Mesenchymal stem cell (in vitro differentiated cells and primary cell): ENCODE measurements at regions not wholly inside any gene's neighbourhood (a gene's known extent, or its start where the extent isn't known, plus 50 kb on each side); places are given as distances from the start of the nearest gene placed in this dataset.

Experiments
- DNase-seq: peaks from one replicate; pipeline ENCODE4 v3.0.0-alpha.2; 2013
- H2AFZ ChIP-seq: one replicate; pipeline ENCODE4 v1.6.1; 2013; ENCODE audit warnings: low read depth, mild to moderate bottlenecking, control low read depth, inconsistent platforms, low read length, moderate library complexity
- H2AK5ac ChIP-seq: 2 replicates; pipeline ENCODE4 v1.6.1; 2013; ENCODE audit warnings: low read length, moderate library complexity, mild to moderate bottlenecking, inconsistent platforms; ENCODE audit not compliant: severe bottlenecking
- H2BK120ac ChIP-seq: one replicate; pipeline ENCODE4 v1.6.1; 2013; ENCODE audit warnings: low read depth, mild to moderate bottlenecking, inconsistent platforms, low read length, moderate library complexity
- H2BK12ac ChIP-seq, 2 experiments: one replicate each; pipeline ENCODE4 v1.6.1; 2013; ENCODE audit warnings: inconsistent platforms in 2 of 2, low read length in 2 of 2, mild to moderate bottlenecking in 2 of 2, moderate library complexity in 2 of 2, control low read depth in 1 of 2
- H2BK15ac ChIP-seq: one replicate; pipeline ENCODE4 v1.6.1; 2013; ENCODE audit warnings: mild to moderate bottlenecking, low read depth, inconsistent platforms; ENCODE audit not compliant: poor library complexity, severe bottlenecking
- H2BK5ac ChIP-seq: 2 replicates; pipeline ENCODE4 v1.6.1; 2013; ENCODE audit warnings: low read depth, mild to moderate bottlenecking, low read length, control low read depth, inconsistent platforms; ENCODE audit not compliant: poor library complexity, severe bottlenecking
- H3K14ac ChIP-seq, 2 experiments: one replicate each; pipeline ENCODE4 v1.6.1; 2013; ENCODE audit warnings: inconsistent platforms in 2 of 2, low read length in 2 of 2, control low read depth in 1 of 2, mild to moderate bottlenecking in 1 of 2, moderate library complexity in 1 of 2
- H3K18ac ChIP-seq, 2 experiments: one replicate each; pipeline ENCODE4 v1.6.1; 2013; ENCODE audit warnings: inconsistent platforms in 2 of 2, low read length in 2 of 2, control low read depth in 1 of 2, low read depth in 1 of 2, mild to moderate bottlenecking in 1 of 2
- H3K23ac ChIP-seq, 2 experiments: one replicate each; pipeline ENCODE4 v1.6.1; 2013; ENCODE audit warnings: inconsistent platforms in 2 of 2, low read length in 2 of 2, mild to moderate bottlenecking in 2 of 2, moderate library complexity in 2 of 2, control low read depth in 1 of 2
- H3K27ac ChIP-seq: 2 replicates; pipeline ENCODE4 v1.5.1; 2013; ENCODE audit warnings: mild to moderate bottlenecking, moderate library complexity, low read length, control low read depth, inconsistent platforms; ENCODE audit not compliant: poor library complexity, severe bottlenecking
- H3K27me3 ChIP-seq, 2 experiments: 2 replicates each; pipeline versions ENCODE4 v1.6.1 to v1.7.0; 2013; ENCODE audit warnings: low read length in 2 of 2, mild to moderate bottlenecking in 2 of 2, moderate library complexity in 2 of 2, control low read depth in 1 of 2, inconsistent platforms in 1 of 2; ENCODE audit not compliant: control insufficient read depth in 1 of 2, insufficient read depth in 1 of 2
- H3K36me3 ChIP-seq, 2 experiments: 2 replicates each; pipeline versions ENCODE4 v1.6.1 to v1.7.0; 2013; ENCODE audit warnings: low read length in 2 of 2, control low read depth in 1 of 2, inconsistent platforms in 1 of 2, low read depth in 1 of 2, mild to moderate bottlenecking in 1 of 2; ENCODE audit not compliant: insufficient read depth in 2 of 2, control insufficient read depth in 1 of 2
- H3K4ac ChIP-seq, 2 experiments: one replicate each; pipeline ENCODE4 v1.6.1; 2013; ENCODE audit warnings: inconsistent platforms in 2 of 2, low read length in 2 of 2, mild to moderate bottlenecking in 2 of 2, moderate library complexity in 2 of 2, control low read depth in 1 of 2, low read depth in 1 of 2
- H3K4me1 ChIP-seq: 2 replicates; pipeline ENCODE4 v1.6.1; 2013; ENCODE audit warnings: low read depth, low read length, control low read depth; ENCODE audit not compliant: control insufficient read depth, insufficient read depth
- H3K4me2 ChIP-seq: 2 replicates; pipeline ENCODE4 v1.6.1; 2013; ENCODE audit warnings: low read length, mild to moderate bottlenecking, inconsistent platforms; ENCODE audit not compliant: poor library complexity, severe bottlenecking
- H3K4me3 ChIP-seq, 2 experiments: 2 replicates each; pipeline versions ENCODE4 v1.5.1 to v1.7.0; 2013; ENCODE audit warnings: low read length in 2 of 2, mild to moderate bottlenecking in 2 of 2, control low read depth in 1 of 2, low read depth in 1 of 2; ENCODE audit not compliant: insufficient read depth in 1 of 2
- H3K79me1 ChIP-seq: replicated peaks from 2 replicates; pipeline ENCODE4 v1.6.1; 2013; ENCODE audit warnings: mild to moderate bottlenecking, control low read depth, low read length, inconsistent platforms; ENCODE audit not compliant: poor library complexity, severe bottlenecking
- H3K9ac ChIP-seq: 2 replicates; pipeline ENCODE4 v1.7.0; 2013; ENCODE audit warnings: mild to moderate bottlenecking, low read length, moderate library complexity
- H3K9me3 ChIP-seq: 2 replicates; pipeline ENCODE4 v1.7.0; 2013; ENCODE audit warnings: mild to moderate bottlenecking, low read length; ENCODE audit not compliant: control insufficient read depth
- H4K8ac ChIP-seq: one replicate; pipeline ENCODE4 v1.6.1; 2013; ENCODE audit warnings: inconsistent platforms, mild to moderate bottlenecking, low read length, moderate library complexity
- H4K91ac ChIP-seq: one replicate; pipeline ENCODE4 v1.6.1; 2013; ENCODE audit warnings: mild to moderate bottlenecking, low read length, inconsistent platforms
- WGBS: methylation state at CpG from one replicate; pipeline ENCODE4 v1.1.7; 2013; ENCODE audit warnings: mixed read lengths; 5-methylcytosine and 5-hydroxymethylcytosine counted together

- Histone ChIP-seq H3K9ac (no peak overlapping the region), H2BK12ac (no peak overlapping the region), H3K4me2 (no peak overlapping the region), H4K91ac (no peak overlapping the region), H3K4me1 (peaks cover 3% of the 10 kb centered on the region), H3K4ac (no peak overlapping the region), H2AK5ac (no peak overlapping the region), H3K18ac (no peak overlapping the region), H2BK5ac (no peak overlapping the region), H3K9me3 (peaks cover 3% of the 10 kb centered on the region), H2BK15ac (no peak overlapping the region), H3K27me3 (no peaks in the 10 kb centered on the region), H2AFZ (no peak overlapping the region), H3K79me1 (no peaks in the 10 kb centered on the region), H3K14ac (no peak overlapping the region), H4K8ac (no peak overlapping the region), H3K27ac (no peak overlapping the region), H2BK120ac (no peak overlapping the region), H3K23ac (no peak overlapping the region), H3K4me3 (no peak overlapping the region), H3K36me3 (no peaks in the 10 kb centered on the region)
- no peak for DNase-seq
- 93% methylated on average over 3 of the region's 4 CpGs for WGBS
Measured at GRCh38 chr7:124515106-124515830, 250.3 kb downstream of the GPR37 start.

- no peak overlapping the region for H2AFZ ChIP-seq
- DNase-seq, result no peak
- H3K4me1 ChIP-seq, result no peaks in the 10 kb centered on the region
- no peak overlapping the region for H2AK5ac ChIP-seq
- no peak overlapping the region for H2BK12ac ChIP-seq
- no peaks in the 10 kb centered on the region for H3K79me1 ChIP-seq
- H4K8ac ChIP-seq, result no peak overlapping the region
- no peak overlapping the region for H2BK15ac ChIP-seq
- H3K36me3 ChIP-seq, result no peaks in the 10 kb centered on the region
- H3K4me2 ChIP-seq, result no peak overlapping the region
- no peak overlapping the region for H3K27ac ChIP-seq
- no peak overlapping the region for H4K91ac ChIP-seq
- H3K14ac ChIP-seq, result no peak overlapping the region
- H2BK5ac ChIP-seq, result no peak overlapping the region
- no peak overlapping the region for H3K18ac ChIP-seq
- H3K4me3 ChIP-seq, result no peak overlapping the region
- H2BK120ac ChIP-seq, result no peak overlapping the region
- H3K27me3 ChIP-seq, result no peaks in the 10 kb centered on the region
- no peak overlapping the region for H3K23ac ChIP-seq
- peaks cover 3% of the 10 kb centered on the region for H3K9me3 ChIP-seq
- no peak overlapping the region for H3K4ac ChIP-seq
- no peak overlapping the region for H3K9ac ChIP-seq
- 96% methylated on average over 2 of the region's 2 CpGs for WGBS
Measured at GRCh38 chr7:124514471-124514870, 251.1 kb downstream of the GPR37 start.

- no peak overlapping the region for H2AFZ ChIP-seq
- no peak overlapping the region for H2BK15ac ChIP-seq
- H2BK120ac ChIP-seq, result no peak overlapping the region
- no peak overlapping the region for H3K4ac ChIP-seq
- no peak overlapping the region for H3K9ac ChIP-seq
- H4K8ac ChIP-seq, result no peak overlapping the region
- H3K27me3 ChIP-seq, result no peaks in the 10 kb centered on the region
- H3K23ac ChIP-seq, result no peak overlapping the region
- H3K4me2 ChIP-seq, result no peak overlapping the region
- DNase-seq, result no peak
- no peak overlapping the region for H4K91ac ChIP-seq
- H3K18ac ChIP-seq, result no peak overlapping the region
- peaks cover 3% of the 10 kb centered on the region for H3K9me3 ChIP-seq
- no peak overlapping the region for H2BK5ac ChIP-seq
- H3K4me1 ChIP-seq, result no peaks in the 10 kb centered on the region
- WGBS, result 88% methylated on average over 2 of the region's 3 CpGs
- no peak overlapping the region for H3K14ac ChIP-seq
- H3K79me1 ChIP-seq, result no peaks in the 10 kb centered on the region
- H3K36me3 ChIP-seq, result no peaks in the 10 kb centered on the region
- no peak overlapping the region for H2BK12ac ChIP-seq
- no peak overlapping the region for H3K27ac ChIP-seq
- no peak overlapping the region for H3K4me3 ChIP-seq
- no peak overlapping the region for H2AK5ac ChIP-seq
Measured at GRCh38 chr7:124497176-124497575, 268.4 kb downstream of the GPR37 start.

- Histone ChIP-seq H3K4me2 (no peak overlapping the region), H2BK12ac (no peak overlapping the region), H3K9ac (no peak overlapping the region), H3K36me3 (no peaks in the 10 kb centered on the region), H4K8ac (no peak overlapping the region), H3K23ac (no peak overlapping the region), H3K9me3 (no peaks in the 10 kb centered on the region), H2AK5ac (no peak overlapping the region), H3K27me3 (no peaks in the 10 kb centered on the region), H2BK120ac (no peak overlapping the region), H3K79me1 (no peaks in the 10 kb centered on the region), H3K14ac (no peak overlapping the region), H3K4me1 (no peaks in the 10 kb centered on the region), H2BK5ac (no peak overlapping the region), H2BK15ac (no peak overlapping the region), H3K18ac (no peak overlapping the region), H4K91ac (no peak overlapping the region), H3K4me3 (no peak overlapping the region), H3K27ac (no peak overlapping the region), H3K4ac (no peak overlapping the region), H2AFZ (no peak overlapping the region)
- no peak for DNase-seq
- WGBS, result 77% methylated on average over 3 of the region's 3 CpGs
Measured at GRCh38 chr7:124489925-124490324, 275.7 kb downstream of the GPR37 start.
